Osteocyte (in vitro differentiated cells): ENCODE measurements at regions not wholly inside any gene's neighbourhood (a gene's known extent, or its start where the extent isn't known, plus 50 kb on each side); places are given as distances from the start of the nearest gene placed in this dataset.
"Not testable (repeated sequence)": the region's sequence is repeated elsewhere in the genome, so short reads cannot be mapped to it uniquely, and the experiment has no call there.

Experiments
- DNase-seq: peaks from one replicate; pipeline ENCODE4 v3.0.0; 2021; ENCODE audit warnings: mixed read lengths; ENCODE audit not compliant: unreplicated experiment; ENCODE audit errors: extremely low spot score
- H3K27ac Mint-ChIP-seq: one replicate; pipeline ENCODE4 v1.8.0; 2021; ENCODE audit warnings: mild to moderate bottlenecking, mixed read lengths; ENCODE audit not compliant: unreplicated experiment
- H3K27me3 Mint-ChIP-seq: one replicate; pipeline ENCODE4 v1.8.0; 2021; ENCODE audit warnings: mixed read lengths; ENCODE audit not compliant: unreplicated experiment
- H3K36me3 Mint-ChIP-seq: one replicate; pipeline ENCODE4 v1.8.0; 2021; ENCODE audit warnings: mixed read lengths; ENCODE audit not compliant: unreplicated experiment
- H3K4me1 Mint-ChIP-seq: one replicate; pipeline ENCODE4 v1.8.0; 2021; ENCODE audit warnings: mixed read lengths; ENCODE audit not compliant: unreplicated experiment
- H3K4me3 Mint-ChIP-seq: one replicate; pipeline ENCODE4 v1.8.0; 2021; ENCODE audit warnings: mild to moderate bottlenecking, moderate library complexity, mixed read lengths; ENCODE audit not compliant: unreplicated experiment
- H3K9me3 Mint-ChIP-seq: one replicate; pipeline ENCODE4 v1.8.0; 2021; ENCODE audit warnings: mixed read lengths; ENCODE audit not compliant: unreplicated experiment
- CTCF ChIP-seq: fragments of 200-600 bp; sonication (generic); IDR thresholded peaks from 2 replicates; pipeline ENCODE4 v1.5.0; 2021; ENCODE audit warnings: antibody characterized with exemption, mild to moderate bottlenecking, moderate library complexity

- Mint-ChIP-seq H3K4me1 (no peaks in the 10 kb centered on the region), H3K27me3 (no peaks in the 10 kb centered on the region), H3K27ac (no peak overlapping the region), H3K9me3 (peaks cover 49% of the 10 kb centered on the region), H3K36me3 (no peaks in the 10 kb centered on the region), H3K4me3 (no peak overlapping the region)
- TF ChIP-seq CTCF: no peak
- no peak for DNase-seq
These were observed 308.4 kb downstream of the ZNF248 start for GRCh38 chr10:37549054-37549453.

- Mint-ChIP-seq H3K4me1 (no peaks in the 10 kb centered on the region), H3K36me3 (no peaks in the 10 kb centered on the region), H3K9me3 (peaks cover 50% of the 10 kb centered on the region), H3K4me3 (no peak overlapping the region), H3K27me3 (no peaks in the 10 kb centered on the region), H3K27ac (no peak overlapping the region)
- no peak for DNase-seq
- TF ChIP-seq CTCF: no peak
These were observed 321.8 kb downstream of the ZNF248 start for GRCh38 chr10:37535459-37536246.

GRCh38 chr10:37534166-37534565 lies 323.2 kb downstream of the ZNF248 start:
- Mint-ChIP-seq H3K27me3 (no peaks in the 10 kb centered on the region), H3K4me3 (no peak overlapping the region), H3K4me1 (no peaks in the 10 kb centered on the region), H3K9me3 (peaks cover 59% of the 10 kb centered on the region), H3K27ac (no peak overlapping the region), H3K36me3 (no peaks in the 10 kb centered on the region)
- TF ChIP-seq CTCF: no peak
- DNase-seq: no peak

- not testable (repeated sequence) for H3K4me3 Mint-ChIP-seq, H3K36me3 Mint-ChIP-seq, H3K27me3 Mint-ChIP-seq, H3K27ac Mint-ChIP-seq, H3K4me1 Mint-ChIP-seq, DNase-seq
- peaks cover 56% of the 10 kb centered on the region for H3K9me3 Mint-ChIP-seq
These were observed 332.0 kb downstream of the ZNF248 start for GRCh38 chr10:37525410-37525809.

GRCh38 chr10:37520488-37520887 lies 336.9 kb downstream of the ZNF248 start:
- H3K36me3 Mint-ChIP-seq: no peaks in the 10 kb centered on the region
- H3K27me3 Mint-ChIP-seq: no peaks in the 10 kb centered on the region
- H3K9me3 Mint-ChIP-seq: peaks cover 48% of the 10 kb centered on the region
- TF ChIP-seq CTCF: no peak
- H3K27ac Mint-ChIP-seq: no peak overlapping the region
- H3K4me1 Mint-ChIP-seq: no peaks in the 10 kb centered on the region
- H3K4me3 Mint-ChIP-seq: no peak overlapping the region
- no peak for DNase-seq

GRCh38 chr10:37510520-37510919 lies 346.9 kb downstream of the ZNF248 start:
- H3K27me3 Mint-ChIP-seq, H3K27ac Mint-ChIP-seq, H3K36me3 Mint-ChIP-seq, H3K4me3 Mint-ChIP-seq, DNase-seq, H3K4me1 Mint-ChIP-seq: not testable (repeated sequence)
- peaks cover 60% of the 10 kb centered on the region for H3K9me3 Mint-ChIP-seq
